ENCODE measurements at regions not wholly inside any gene's neighbourhood (a gene's known extent, or its start where the extent isn't known, plus 50 kb on each side); places are given as distances from the start of the nearest gene placed in this dataset.

- TF ChIP-seq CTCF (IDR thresholded peaks at IDR 0.05) (no peak), POLR2AphosphoS5 (IDR thresholded peaks at IDR 0.05; ENCODE audit: low read depth, low read length) (no peak), REST (IDR thresholded peaks at IDR 0.05; ENCODE audit: insufficient read depth in 1 of 2, low read depth in 2 of 2, low read length in 1 of 2) (no peak), TCF7L2 (IDR thresholded peaks at IDR 0.05; ENCODE audit: low read depth, low read length) (no peak)
Measured at GRCh38 chr15:35953424-35953823, 407.5 kb upstream of the DPH6 start.

Measured in Panc1 (cell line).